ENCODE measurements at regions not wholly inside any gene's neighbourhood (a gene's known extent, or its start where the extent isn't known, plus 50 kb on each side); places are given as distances from the start of the nearest gene placed in this dataset.

GRCh38 chr15:61393524-61393923 is 164.4 kb upstream of the RORA start:
- Histone ChIP-seq H3K4me3 (no peak overlapping the region), H3K4me1 (ENCODE audit: insufficient read depth) (no peaks in the 10 kb centered on the region), H3F3A (ENCODE audit: insufficient read depth) (no peaks in the 10 kb centered on the region), H3K9me2 (ENCODE audit: insufficient read depth) (no peaks in the 10 kb centered on the region), H3K27ac (no peak overlapping the region), H3K27me3 (replicated peaks; ENCODE audit: insufficient read depth) (no peaks in the 10 kb centered on the region; the same call in 1 of the 2 replicates), H3K9ac (no peak overlapping the region), H2AFZ (no peak overlapping the region), H3K4me2 (ENCODE audit: unreplicated experiment) (no peak overlapping the region), H3K79me2 (ENCODE audit: insufficient read depth) (no peaks in the 10 kb centered on the region), H3K9me3 (ENCODE audit: low read depth) (no peaks in the 10 kb centered on the region), H4K20me1 (ENCODE audit: insufficient read depth) (no peaks in the 10 kb centered on the region), H3K36me3 (ENCODE audit: low read depth) (no peaks in the 10 kb centered on the region)
- WGBS, 2 experiments (ENCODE audit: low coverage in 1 of 2, low lambda C conversion rate in 2 of 2, missing lambda C conversion rate in 2 of 2): 51 to 53% methylated on average over 3 of the region's 3 CpGs
- in situ Hi-C loops (cut with MboI): no loop called here
- DNase-seq: no peak
- TF ChIP-seq EZH2phosphoT487 (IDR thresholded peaks at IDR 0.05; ENCODE audit: insufficient read depth, low read depth): no peak
- TF ChIP-seq EZH2 (IDR thresholded peaks at IDR 0.05; ENCODE audit: insufficient read depth, poor library complexity, severe bottlenecking): no peak

- DNase-seq: peak; percentile 21
- no peak overlapping the region for H2AFZ ChIP-seq
- TF ChIP-seq EZH2phosphoT487 (IDR thresholded peaks at IDR 0.05; ENCODE audit: insufficient read depth, low read depth) (no peak), EZH2 (IDR thresholded peaks at IDR 0.05; ENCODE audit: insufficient read depth, poor library complexity, severe bottlenecking) (no peak)
- no peaks in the 10 kb centered on the region for H3K9me3 ChIP-seq (ENCODE audit: low read depth)
- no peak overlapping the region for H3K4me3 ChIP-seq
- no peaks in the 10 kb centered on the region; the same call in 1 of the 2 replicates for H3K27me3 ChIP-seq (replicated peaks; ENCODE audit: insufficient read depth)
- H3K4me2 ChIP-seq (ENCODE audit: unreplicated experiment): no peak overlapping the region
- H3K9ac ChIP-seq: no peak overlapping the region
- H3F3A ChIP-seq (ENCODE audit: insufficient read depth): no peaks in the 10 kb centered on the region
- in situ Hi-C loops (cut with MboI): no loop called here
- H3K9me2 ChIP-seq (ENCODE audit: insufficient read depth): no peaks in the 10 kb centered on the region
- H3K27ac ChIP-seq: no peak overlapping the region
- H3K36me3 ChIP-seq (ENCODE audit: low read depth): no peaks in the 10 kb centered on the region
- H3K79me2 ChIP-seq (ENCODE audit: insufficient read depth): no peaks in the 10 kb centered on the region
- no peaks in the 10 kb centered on the region for H4K20me1 ChIP-seq (ENCODE audit: insufficient read depth)
- no peaks in the 10 kb centered on the region for H3K4me1 ChIP-seq (ENCODE audit: insufficient read depth)
These were observed 161.0 kb upstream of the RORA start for GRCh38 chr15:61390138-61390537.

DNA sequence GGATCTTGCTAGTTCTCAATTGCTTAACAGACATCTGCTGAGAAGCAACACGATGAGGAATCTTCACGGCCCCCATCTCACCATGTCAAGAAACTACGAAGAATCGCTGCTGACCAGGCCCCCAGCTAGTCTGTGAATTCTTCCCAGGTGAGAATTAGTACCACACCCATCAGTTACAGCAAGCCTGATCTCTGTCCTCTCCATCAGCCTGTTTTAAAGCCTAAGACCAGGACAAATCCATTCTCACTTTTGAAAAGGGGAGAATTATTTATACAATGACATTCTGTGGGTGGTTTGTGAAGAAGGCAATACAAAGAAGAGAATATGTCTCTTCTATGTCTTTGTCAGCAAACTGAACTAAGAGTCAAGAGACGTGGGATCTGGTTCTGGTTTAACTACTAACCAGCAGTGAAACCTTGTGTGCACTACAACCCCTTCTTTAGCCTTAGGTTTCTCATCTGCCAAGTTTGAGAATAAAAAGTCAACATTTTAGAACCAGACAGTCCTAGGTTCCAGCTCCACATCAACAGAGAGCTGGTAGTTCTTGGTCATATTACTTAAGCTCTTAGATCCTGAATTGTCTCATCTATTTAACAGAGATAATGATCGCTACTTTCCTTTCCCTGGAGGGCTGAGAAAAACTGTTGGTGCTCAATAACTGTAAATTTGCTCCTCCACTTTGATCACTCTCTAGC is 160.4 kb upstream of the RORA start:
- no peak overlapping the region for H3K27ac ChIP-seq
- DNase-seq: no peak
- no peak for TF ChIP-seq EZH2phosphoT487 (IDR thresholded peaks at IDR 0.05; ENCODE audit: insufficient read depth, low read depth)
- TF ChIP-seq EZH2 (IDR thresholded peaks at IDR 0.05; ENCODE audit: insufficient read depth, poor library complexity, severe bottlenecking): no peak
- no peaks in the 10 kb centered on the region for H3F3A ChIP-seq (ENCODE audit: insufficient read depth)
- H4K20me1 ChIP-seq (ENCODE audit: insufficient read depth): no peaks in the 10 kb centered on the region
- H3K4me2 ChIP-seq (ENCODE audit: unreplicated experiment): no peak overlapping the region
- no peak overlapping the region for H2AFZ ChIP-seq
- no peaks in the 10 kb centered on the region for H3K9me3 ChIP-seq (ENCODE audit: low read depth)
- no peaks in the 10 kb centered on the region for H3K79me2 ChIP-seq (ENCODE audit: insufficient read depth)
- no peaks in the 10 kb centered on the region; the same call in 1 of the 2 replicates for H3K27me3 ChIP-seq (replicated peaks; ENCODE audit: insufficient read depth)
- 64 to 74% methylated on average over 6 of the region's 6 CpGs for WGBS, 2 experiments (ENCODE audit: low coverage in 1 of 2, low lambda C conversion rate in 2 of 2, missing lambda C conversion rate in 2 of 2)
- H3K9me2 ChIP-seq (ENCODE audit: insufficient read depth): no peaks in the 10 kb centered on the region
- H3K4me1 ChIP-seq (ENCODE audit: insufficient read depth): no peaks in the 10 kb centered on the region
- H3K9ac ChIP-seq: no peak overlapping the region
- no peak overlapping the region for H3K4me3 ChIP-seq
- H3K36me3 ChIP-seq (ENCODE audit: low read depth): no peaks in the 10 kb centered on the region
- in situ Hi-C loops (cut with MboI): no loop called here

DNA sequence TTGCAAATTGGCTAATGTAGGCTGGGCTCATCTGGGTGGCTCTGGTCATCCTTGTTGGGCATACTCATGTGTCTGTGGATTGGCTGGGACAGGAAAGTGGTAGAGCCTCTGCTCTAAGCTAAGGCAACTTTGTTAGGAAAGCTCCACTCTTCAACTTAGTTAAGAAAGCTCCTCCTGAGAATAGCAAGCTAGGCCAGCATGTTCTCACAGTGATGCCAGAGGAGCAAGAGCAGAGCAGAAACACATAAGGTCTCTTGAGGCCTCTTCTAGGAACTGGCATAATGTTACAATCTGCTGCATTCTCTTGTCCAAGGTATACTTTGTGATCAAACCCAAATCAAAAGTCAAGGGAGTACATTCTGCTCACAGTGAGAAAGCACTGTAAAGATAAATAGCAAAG is 158.6 kb upstream of the RORA start:
- no peaks in the 10 kb centered on the region for H4K20me1 ChIP-seq (ENCODE audit: insufficient read depth)
- H3K4me2 ChIP-seq (ENCODE audit: unreplicated experiment): no peak overlapping the region
- DNase-seq: no peak
- peaks cover 11% of the 10 kb centered on the region for H3K4me1 ChIP-seq (ENCODE audit: insufficient read depth)
- H3K79me2 ChIP-seq (ENCODE audit: insufficient read depth): no peaks in the 10 kb centered on the region
- peaks cover 6% of the 10 kb centered on the region; the same call in 1 of the 2 replicates for H3F3A ChIP-seq (ENCODE audit: insufficient read depth)
- H2AFZ ChIP-seq: no peak overlapping the region
- in situ Hi-C loops (cut with MboI): no loop called here
- H3K4me3 ChIP-seq: no peak overlapping the region
- H3K9ac ChIP-seq: no peak overlapping the region
- no peak overlapping the region for H3K27ac ChIP-seq
- no peaks in the 10 kb centered on the region for H3K36me3 ChIP-seq (ENCODE audit: low read depth)
- TF ChIP-seq EZH2 (IDR thresholded peaks at IDR 0.05; ENCODE audit: insufficient read depth, poor library complexity, severe bottlenecking) (no peak), EZH2phosphoT487 (IDR thresholded peaks at IDR 0.05; ENCODE audit: insufficient read depth, low read depth) (no peak)
- no peaks in the 10 kb centered on the region for H3K9me3 ChIP-seq (ENCODE audit: low read depth)
- H3K9me2 ChIP-seq (ENCODE audit: insufficient read depth): no peaks in the 10 kb centered on the region
- no peaks in the 10 kb centered on the region; the same call in 1 of the 2 replicates for H3K27me3 ChIP-seq (replicated peaks; ENCODE audit: insufficient read depth)

GRCh38 chr15:61383421-61383820 is 154.3 kb upstream of the RORA start:
- peak overlapping the region; percentile 61 for H3K9ac ChIP-seq
- no peaks in the 10 kb centered on the region for H3K79me2 ChIP-seq (ENCODE audit: insufficient read depth)
- H3F3A ChIP-seq (ENCODE audit: insufficient read depth): peaks cover 7% of the 10 kb centered on the region; the same call in 1 of the 2 replicates
- H3K36me3 ChIP-seq (ENCODE audit: low read depth): no peaks in the 10 kb centered on the region
- H3K9me3 ChIP-seq (ENCODE audit: low read depth): no peaks in the 10 kb centered on the region
- no peaks in the 10 kb centered on the region for H3K9me2 ChIP-seq (ENCODE audit: insufficient read depth)
- no peaks in the 10 kb centered on the region for H4K20me1 ChIP-seq (ENCODE audit: insufficient read depth)
- H2AFZ ChIP-seq: no peak overlapping the region
- H3K27ac ChIP-seq: peak overlapping the region; percentile 82
- in situ Hi-C loops (cut with MboI): no loop called here
- DNase-seq: peak; percentile 91
- H3K4me3 ChIP-seq: peak overlapping the region; percentile 19; the same call in 1 of the 2 replicates
- no peaks in the 10 kb centered on the region for H3K27me3 ChIP-seq (replicated peaks; ENCODE audit: insufficient read depth)
- peak overlapping the region; percentile 57 for H3K4me2 ChIP-seq (ENCODE audit: unreplicated experiment)
- WGBS, 2 experiments (ENCODE audit: low coverage in 1 of 2, low lambda C conversion rate in 2 of 2, missing lambda C conversion rate in 2 of 2): 9 to 10% methylated on average over 2 of the region's 2 CpGs
- H3K4me1 ChIP-seq (ENCODE audit: insufficient read depth): peaks cover 14% of the 10 kb centered on the region
- TF ChIP-seq EZH2 (IDR thresholded peaks at IDR 0.05; ENCODE audit: insufficient read depth, poor library complexity, severe bottlenecking) (no peak), EZH2phosphoT487 (IDR thresholded peaks at IDR 0.05; ENCODE audit: insufficient read depth, low read depth) (no peak)
